ENCODE measurements at regions not wholly inside any gene's neighbourhood (a gene's known extent, or its start where the extent isn't known, plus 50 kb on each side); places are given as distances from the start of the nearest gene placed in this dataset.

DNA sequence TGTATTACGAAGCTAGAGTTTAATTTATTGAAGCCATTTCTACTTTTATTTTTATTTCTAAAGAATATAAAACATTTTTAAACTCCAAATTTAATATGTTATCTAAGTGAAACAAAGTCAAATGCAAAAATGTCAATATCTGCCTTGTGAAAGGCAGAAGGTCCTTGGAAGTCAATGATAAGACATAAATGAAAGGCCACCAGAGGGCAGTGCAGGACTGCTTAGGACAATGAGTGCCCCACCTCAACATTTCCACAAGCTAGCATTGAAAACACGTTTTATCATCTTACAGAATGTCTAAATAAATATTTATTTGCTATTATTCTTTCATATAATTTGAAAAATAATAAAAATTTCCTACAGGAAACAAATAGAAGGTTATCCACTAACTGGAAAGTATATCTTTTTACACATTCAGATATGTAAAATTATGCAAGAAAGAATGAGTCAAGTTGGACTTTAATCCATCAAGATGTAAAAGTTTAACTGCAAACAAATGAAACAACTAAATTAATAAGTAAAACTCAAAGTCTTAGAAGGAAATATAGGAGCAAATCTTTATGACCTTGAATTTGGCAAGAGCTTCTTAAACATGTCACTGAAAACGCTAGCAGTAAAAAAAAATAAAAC, 140.1 kb upstream of the FMN2 start:
- Histone ChIP-seq H3K27ac (no peak overlapping the region), H3K9me3 (no peaks in the 10 kb centered on the region), H3K27me3 (no peaks in the 10 kb centered on the region), H3K36me3 (no peaks in the 10 kb centered on the region), H3K4me3 (no peak overlapping the region), H3K4me1 (no peaks in the 10 kb centered on the region)
- ATAC-seq (peak; percentile 69), DNase-seq (no peak)
- intact Hi-C loops (cut with DNase I): no loop called here
- TF ChIP-seq, protein P1, sequence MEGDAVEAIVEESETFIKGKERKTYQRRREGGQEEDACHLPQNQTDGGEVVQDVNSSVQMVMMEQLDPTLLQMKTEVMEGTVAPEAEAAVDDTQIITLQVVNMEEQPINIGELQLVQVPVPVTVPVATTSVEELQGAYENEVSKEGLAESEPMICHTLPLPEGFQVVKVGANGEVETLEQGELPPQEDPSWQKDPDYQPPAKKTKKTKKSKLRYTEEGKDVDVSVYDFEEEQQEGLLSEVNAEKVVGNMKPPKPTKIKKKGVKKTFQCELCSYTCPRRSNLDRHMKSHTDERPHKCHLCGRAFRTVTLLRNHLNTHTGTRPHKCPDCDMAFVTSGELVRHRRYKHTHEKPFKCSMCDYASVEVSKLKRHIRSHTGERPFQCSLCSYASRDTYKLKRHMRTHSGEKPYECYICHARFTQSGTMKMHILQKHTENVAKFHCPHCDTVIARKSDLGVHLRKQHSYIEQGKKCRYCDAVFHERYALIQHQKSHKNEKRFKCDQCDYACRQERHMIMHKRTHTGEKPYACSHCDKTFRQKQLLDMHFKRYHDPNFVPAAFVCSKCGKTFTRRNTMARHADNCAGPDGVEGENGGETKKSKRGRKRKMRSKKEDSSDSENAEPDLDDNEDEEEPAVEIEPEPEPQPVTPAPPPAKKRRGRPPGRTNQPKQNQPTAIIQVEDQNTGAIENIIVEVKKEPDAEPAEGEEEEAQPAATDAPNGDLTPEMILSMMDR (IDR thresholded peaks at IDR 0.05): peak; percentile 86

DNA sequence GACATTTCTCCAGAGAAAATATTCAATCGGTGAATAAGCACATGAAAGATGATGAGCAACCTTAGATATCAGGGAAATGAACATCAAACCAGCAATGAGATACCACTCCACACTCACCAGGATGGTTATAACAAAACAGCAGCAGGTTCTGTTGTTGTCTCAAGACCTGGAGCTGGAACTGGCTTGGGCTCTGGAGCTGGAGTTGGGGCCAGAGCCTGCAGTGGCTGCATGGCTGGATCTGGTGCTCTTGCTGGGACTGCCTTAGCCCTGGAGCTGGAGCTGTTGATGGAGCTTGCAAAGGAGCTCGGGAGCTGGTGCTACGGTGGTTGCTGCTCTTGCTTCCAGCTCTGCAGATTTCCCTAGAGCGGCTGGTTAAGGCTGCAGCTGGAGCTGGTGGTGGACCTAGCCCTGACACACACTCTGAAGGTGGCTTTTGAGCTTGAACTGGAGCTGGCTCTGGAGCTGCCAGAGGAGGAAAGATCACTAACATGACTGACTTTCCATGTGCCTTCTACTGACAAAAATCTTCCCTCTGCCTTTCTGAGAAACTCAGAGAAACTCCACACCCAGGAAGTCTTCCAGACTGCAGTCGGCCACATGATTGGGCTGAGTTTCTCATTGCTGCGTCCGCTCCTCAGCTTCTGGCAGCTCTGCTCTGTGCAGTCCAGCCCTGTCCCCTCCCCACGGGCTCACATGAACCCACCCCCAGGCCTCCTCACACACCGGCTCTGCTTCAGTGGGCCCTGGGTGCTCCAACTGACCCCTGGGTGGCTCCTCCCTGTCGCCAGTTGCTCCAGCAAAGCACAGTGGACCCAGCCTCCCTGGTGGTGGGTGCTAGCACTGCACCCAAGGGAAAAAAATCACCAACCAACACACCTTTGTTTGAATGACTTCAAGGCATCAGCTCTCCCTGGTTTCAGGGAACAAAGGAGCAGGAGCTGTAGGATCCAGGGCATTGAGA, 139.1 kb upstream of the FMN2 start:
- DNase-seq (no peak), ATAC-seq (peak; percentile 43)
- intact Hi-C loops (cut with DNase I): no loop called here
- TF ChIP-seq, protein P1 (IDR thresholded peaks at IDR 0.05): peak; percentile 44
- H3K27me3 ChIP-seq: no peaks in the 10 kb centered on the region
- no peak overlapping the region for H3K4me3 ChIP-seq
- H3K9me3 ChIP-seq: no peaks in the 10 kb centered on the region
- H3K4me1 ChIP-seq: no peaks in the 10 kb centered on the region
- H3K27ac ChIP-seq: no peak overlapping the region
- no peaks in the 10 kb centered on the region for H3K36me3 ChIP-seq

DNA sequence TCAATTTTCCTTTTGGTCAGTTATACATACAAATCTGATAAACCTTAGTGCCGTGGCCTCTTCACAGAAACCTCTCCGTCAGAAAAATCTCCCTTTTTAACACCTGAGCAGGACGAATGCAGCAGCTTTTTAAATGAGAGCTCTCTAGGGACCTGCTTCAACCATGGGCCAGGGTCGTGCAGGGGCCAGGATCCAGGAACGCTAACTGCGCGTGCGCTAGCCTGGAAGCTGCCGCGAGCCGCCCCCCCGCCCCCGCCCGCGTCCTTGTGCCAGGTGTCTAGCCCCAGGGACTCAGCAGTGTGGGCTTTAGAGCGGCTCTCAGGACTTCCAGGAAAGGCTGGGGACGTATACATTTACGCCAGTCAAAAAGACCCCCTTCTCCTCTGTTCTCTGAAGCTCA, 136.8 kb upstream of the FMN2 start:
- Histone ChIP-seq H3K36me3 (no peaks in the 10 kb centered on the region), H3K27me3 (peaks cover 11% of the 10 kb centered on the region), H3K9me3 (no peaks in the 10 kb centered on the region), H3K4me3 (no peak overlapping the region), H3K4me1 (no peaks in the 10 kb centered on the region), H3K27ac (no peak overlapping the region)
- no peak for ATAC-seq
- DNase-seq: no peak
- intact Hi-C loops (cut with DNase I): no loop called here
- TF ChIP-seq, protein P1 (IDR thresholded peaks at IDR 0.05): no peak

DNA sequence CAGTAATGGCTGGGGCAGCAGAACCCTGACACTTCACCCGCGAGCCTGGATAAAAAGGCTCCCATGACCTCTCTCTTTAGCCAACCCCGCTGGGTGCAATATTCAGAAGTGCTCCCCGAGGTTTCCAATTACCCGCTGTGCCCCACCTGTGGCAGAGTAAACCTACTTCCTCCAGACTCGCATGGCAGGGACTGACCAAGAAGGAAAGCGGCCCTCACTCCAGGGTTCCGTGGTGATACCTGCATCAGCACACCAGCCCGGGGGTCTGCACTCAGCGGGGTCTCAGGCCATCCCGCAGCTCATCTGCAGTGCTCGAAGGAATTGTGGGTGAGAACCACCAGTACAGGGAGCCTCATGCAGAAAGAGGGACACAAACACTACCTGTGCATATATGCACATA, 136.3 kb upstream of the FMN2 start:
- intact Hi-C loops (cut with DNase I): no loop called here
- DNase-seq (no peak), ATAC-seq (no peak)
- no peaks in the 10 kb centered on the region for H3K4me1 ChIP-seq
- no peaks in the 10 kb centered on the region for H3K36me3 ChIP-seq
- peaks cover 12% of the 10 kb centered on the region for H3K27me3 ChIP-seq
- H3K4me3 ChIP-seq: no peak overlapping the region
- TF ChIP-seq, protein P1 (IDR thresholded peaks at IDR 0.05): no peak
- no peak overlapping the region for H3K27ac ChIP-seq
- no peaks in the 10 kb centered on the region for H3K9me3 ChIP-seq

DNA sequence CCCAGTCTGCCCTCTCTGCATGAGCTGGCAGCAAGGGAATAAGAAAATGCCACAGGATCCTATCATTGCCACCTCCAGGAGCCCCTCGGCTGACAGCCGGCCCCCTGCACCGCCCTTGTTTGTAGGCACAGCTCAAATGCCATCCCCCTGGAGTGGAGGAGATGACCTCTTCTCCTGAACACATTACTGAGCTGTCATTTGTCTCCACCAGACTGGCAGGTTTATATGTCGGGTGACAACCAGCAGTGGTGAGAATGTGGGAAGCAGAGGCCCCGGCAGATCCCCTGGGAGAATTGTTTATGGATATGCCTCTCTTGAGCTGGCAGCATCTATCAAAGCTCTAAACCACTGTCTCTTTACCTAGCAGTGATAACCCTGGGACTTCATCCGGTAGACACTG, 135.4 kb upstream of the FMN2 start:
- TF ChIP-seq, protein P1 (IDR thresholded peaks at IDR 0.05): no peak
- H3K4me1 ChIP-seq: no peaks in the 10 kb centered on the region
- no peak overlapping the region for H3K27ac ChIP-seq
- DNase-seq: no peak
- no peak for ATAC-seq
- intact Hi-C loops (cut with DNase I): no loop called here
- H3K4me3 ChIP-seq: no peak overlapping the region
- no peaks in the 10 kb centered on the region for H3K9me3 ChIP-seq
- H3K36me3 ChIP-seq: no peaks in the 10 kb centered on the region
- peaks cover 12% of the 10 kb centered on the region for H3K27me3 ChIP-seq

All from upper lobe of right lung (tissue), 1 donor.